Body of pancreas (tissue), 4 donors: ENCODE measurements at regions not wholly inside any gene's neighbourhood (a gene's known extent, or its start where the extent isn't known, plus 50 kb on each side); places are given as distances from the start of the nearest gene placed in this dataset.

Source experiments
- ATAC-seq: fragments of 150-250 bp; one replicate; pipeline ENCODE4 v1.9.1; 2016
- DNase-seq, 4 donors: peaks; one replicate each; pipeline ENCODE4 v3.0.0-alpha.2; 2019
- H3K27ac ChIP-seq, 4 donors: fragments of 200-600 bp; sonication (generic); 1 replicate in 3 of 4; 2 replicates in 1 of 4; pipeline versions ENCODE4 v1.5.1 to v1.6.1; 2016 to 2019; ENCODE audit warnings: mild to moderate bottlenecking in 1 of 4, mixed read lengths in 1 of 4, moderate library complexity in 1 of 4
- H3K27me3 ChIP-seq, 2 donors: fragments of 200-600 bp; sonication (generic); one replicate each; pipeline ENCODE4 v1.6.0; 2016; ENCODE audit warnings: mild to moderate bottlenecking in 1 of 2
- H3K36me3 ChIP-seq, 2 donors: fragments of 200-600 bp; sonication (generic); replicated peaks in 1 of 2; 2 replicates each; pipeline ENCODE4 v1.5.1; 2016; ENCODE audit warnings: low read depth in 2 of 2; ENCODE audit not compliant: insufficient read depth in 1 of 2
- H3K4me1 ChIP-seq: fragments of 200-600 bp; sonication (generic); one replicate; pipeline ENCODE4 v1.6.0; 2016
- H3K4me3 ChIP-seq, 2 donors: fragments of 200-600 bp; sonication (generic); 1 replicate in 1 of 2; 2 replicates in 1 of 2; pipeline ENCODE4 v1.5.1; 2016 to 2019
- H3K9me3 ChIP-seq, 3 donors: fragments of 200-600 bp; sonication (generic); 1 replicate in 2 of 3; 2 replicates in 1 of 3; pipeline ENCODE4 v1.5.1; 2016
- POLR2A ChIP-seq, 3 donors: fragments of 450-650 bp; IDR thresholded peaks; one replicate each; pipeline ENCODE4 v1.6.1; 2016; ENCODE audit warnings: antibody characterized with exemption in 3 of 3, mild to moderate bottlenecking in 2 of 3
- WGBS, 2 donors: methylation state at CpG; one replicate each; pipeline ENCODE4 v1.1.5; 2017; 5-methylcytosine and 5-hydroxymethylcytosine counted together
- intact Hi-C: fragments of 100-400 bp; cut with DNase I; formaldehyde crosslinking; loops from one replicate; pipeline ENCODE4 v1.15.1; 2023
- TF ChIP-seq, protein P1 (sequence below), 7 experiments: fragments of 450-650 bp in 4 of 7; fragments of 200-600 bp in 3 of 7; sonication (generic) in 3 of 7; IDR thresholded peaks; one replicate each; pipeline ENCODE4 v1.5.1; 2016 to 2019; ENCODE audit warnings: antibody characterized with exemption in 7 of 7

- ATAC-seq: no peak
- Histone ChIP-seq H3K4me1 (no peaks in the 10 kb centered on the region), H3K27me3 (no peaks in the 10 kb centered on the region), H3K9me3 (no peaks in the 10 kb centered on the region), H3K4me3 (no peak overlapping the region), H3K27ac (no peak overlapping the region), H3K36me3 (no peaks in the 10 kb centered on the region)
- TF ChIP-seq, protein P1, sequence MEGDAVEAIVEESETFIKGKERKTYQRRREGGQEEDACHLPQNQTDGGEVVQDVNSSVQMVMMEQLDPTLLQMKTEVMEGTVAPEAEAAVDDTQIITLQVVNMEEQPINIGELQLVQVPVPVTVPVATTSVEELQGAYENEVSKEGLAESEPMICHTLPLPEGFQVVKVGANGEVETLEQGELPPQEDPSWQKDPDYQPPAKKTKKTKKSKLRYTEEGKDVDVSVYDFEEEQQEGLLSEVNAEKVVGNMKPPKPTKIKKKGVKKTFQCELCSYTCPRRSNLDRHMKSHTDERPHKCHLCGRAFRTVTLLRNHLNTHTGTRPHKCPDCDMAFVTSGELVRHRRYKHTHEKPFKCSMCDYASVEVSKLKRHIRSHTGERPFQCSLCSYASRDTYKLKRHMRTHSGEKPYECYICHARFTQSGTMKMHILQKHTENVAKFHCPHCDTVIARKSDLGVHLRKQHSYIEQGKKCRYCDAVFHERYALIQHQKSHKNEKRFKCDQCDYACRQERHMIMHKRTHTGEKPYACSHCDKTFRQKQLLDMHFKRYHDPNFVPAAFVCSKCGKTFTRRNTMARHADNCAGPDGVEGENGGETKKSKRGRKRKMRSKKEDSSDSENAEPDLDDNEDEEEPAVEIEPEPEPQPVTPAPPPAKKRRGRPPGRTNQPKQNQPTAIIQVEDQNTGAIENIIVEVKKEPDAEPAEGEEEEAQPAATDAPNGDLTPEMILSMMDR (IDR thresholded peaks at IDR 0.05): no peak
- no peak for TF ChIP-seq POLR2A (IDR thresholded peaks at IDR 0.05)
- WGBS, 2 donors: 76% methylated on average over 4 of the region's 4 CpGs
- intact Hi-C loops: no loop called here
- DNase-seq: no peak
These were observed 349.4 kb downstream of the GATA3 start for GRCh38 chr10:8403711-8404371.

GRCh38 chr10:8404721-8405120, 350.2 kb downstream of the GATA3 start:
- ATAC-seq (no peak), DNase-seq (no peak)
- no peaks in the 10 kb centered on the region for H3K27me3 ChIP-seq
- H3K36me3 ChIP-seq: no peaks in the 10 kb centered on the region
- H3K4me3 ChIP-seq: no peak overlapping the region
- H3K4me1 ChIP-seq: no peaks in the 10 kb centered on the region
- no peaks in the 10 kb centered on the region for H3K9me3 ChIP-seq
- no peak overlapping the region for H3K27ac ChIP-seq
- TF ChIP-seq, protein P1 (IDR thresholded peaks at IDR 0.05): no peak
- TF ChIP-seq POLR2A (IDR thresholded peaks at IDR 0.05): no peak
- 10 to 13% methylated on average over 1 of the region's 1 CpG for WGBS, 2 donors
- intact Hi-C loops: no loop called here

DNA sequence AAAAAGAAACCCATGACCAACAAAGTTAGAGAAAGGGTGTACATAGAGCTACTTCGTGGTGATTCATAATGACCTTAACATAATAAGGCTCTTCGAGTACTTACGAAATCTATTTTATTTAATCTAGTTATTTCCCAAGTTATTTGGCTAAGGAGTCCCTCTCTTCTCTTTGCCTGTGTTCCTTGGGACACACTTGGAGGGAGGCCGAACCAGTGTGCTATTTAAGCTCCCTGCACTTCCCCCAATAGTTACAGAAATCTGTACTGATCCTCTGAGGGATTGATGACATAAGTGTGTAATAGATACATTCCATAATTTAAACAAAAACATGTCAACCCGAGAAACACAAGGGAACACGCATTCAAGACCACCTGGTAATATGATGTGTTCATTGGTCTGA, 351.1 kb downstream of the GATA3 start:
- Histone ChIP-seq H3K9me3 (no peaks in the 10 kb centered on the region), H3K27ac (no peak overlapping the region), H3K36me3 (no peaks in the 10 kb centered on the region), H3K27me3 (no peaks in the 10 kb centered on the region), H3K4me1 (no peaks in the 10 kb centered on the region), H3K4me3 (no peak overlapping the region)
- no peak for ATAC-seq
- intact Hi-C loops: no loop called here
- no peak for DNase-seq
- TF ChIP-seq, protein P1 (IDR thresholded peaks at IDR 0.05): no peak
- no peak for TF ChIP-seq POLR2A (IDR thresholded peaks at IDR 0.05)
- WGBS, 2 donors: 59 to 61% methylated on average over 6 of the region's 6 CpGs

GRCh38 chr10:8407501-8408021, 353.1 kb downstream of the GATA3 start:
- intact Hi-C loops: no loop called here
- ATAC-seq (no peak), DNase-seq (no peak)
- Histone ChIP-seq H3K9me3 (no peaks in the 10 kb centered on the region), H3K27ac (no peak overlapping the region), H3K36me3 (no peaks in the 10 kb centered on the region), H3K4me3 (no peak overlapping the region), H3K4me1 (no peaks in the 10 kb centered on the region), H3K27me3 (no peaks in the 10 kb centered on the region)
- no peak for TF ChIP-seq POLR2A (IDR thresholded peaks at IDR 0.05)
- TF ChIP-seq, protein P1 (IDR thresholded peaks at IDR 0.05): no peak

GRCh38 chr10:8410506-8410905, 356.0 kb downstream of the GATA3 start:
- ATAC-seq (no peak), DNase-seq (no peak)
- Histone ChIP-seq H3K9me3 (no peaks in the 10 kb centered on the region), H3K4me1 (no peaks in the 10 kb centered on the region), H3K36me3 (no peaks in the 10 kb centered on the region), H3K27me3 (no peaks in the 10 kb centered on the region), H3K4me3 (no peak overlapping the region), H3K27ac (no peak overlapping the region)
- TF ChIP-seq, protein P1 (IDR thresholded peaks at IDR 0.05): no peak
- no peak for TF ChIP-seq POLR2A (IDR thresholded peaks at IDR 0.05)
- 66 to 77% methylated on average over 3 of the region's 3 CpGs for WGBS, 2 donors
- intact Hi-C loops: no loop called here
